Colonic mucosa (tissue), 4 donors: ENCODE measurements at regions not wholly inside any gene's neighbourhood (a gene's known extent, or its start where the extent isn't known, plus 50 kb on each side); places are given as distances from the start of the nearest gene placed in this dataset.
"Not testable (repeated sequence)": the region's sequence is repeated elsewhere in the genome, so short reads cannot be mapped to it uniquely, and the experiment has no call there.

Experiments
- DNase-seq: peaks from one replicate; pipeline ENCODE4 v3.0.0-alpha.2; 2020
- H3K27ac ChIP-seq: fragments of 200-600 bp; one replicate; pipeline ENCODE4 v1.8.0; 2021
- H3K27me3 ChIP-seq: fragments of 200-600 bp; one replicate; pipeline ENCODE4 v1.8.0; 2021
- H3K36me3 ChIP-seq: fragments of 200-600 bp; one replicate; pipeline ENCODE4 v1.8.0; 2021
- H3K4me1 ChIP-seq: fragments of 200-600 bp; one replicate; pipeline ENCODE4 v1.8.0; 2021; ENCODE audit warnings: mild to moderate bottlenecking
- H3K4me3 ChIP-seq: fragments of 200-600 bp; one replicate; pipeline ENCODE4 v1.8.0; 2021
- H3K9ac ChIP-seq, 2 donors: one replicate each; pipeline ENCODE4 v1.7.0; 2013; ENCODE audit warnings: control low read depth in 2 of 2, low read depth in 2 of 2, low read length in 2 of 2
- H3K9me3 ChIP-seq: fragments of 200-600 bp; one replicate; pipeline ENCODE4 v1.8.0; 2021
- CTCF ChIP-seq: fragments of 200-600 bp; IDR thresholded peaks from one replicate; pipeline ENCODE4 v1.8.0; 2022; ENCODE audit warnings: antibody characterized with exemption, mild to moderate bottlenecking
- intact Hi-C: fragments of 100-400 bp; cut with DNase I; formaldehyde crosslinking; loops from one replicate; pipeline ENCODE4 v1.14.1; 2022
- donor health status: healthy.
- donor health status: DM: no; HTN: no; CAD: no.
- donor health status: DM: no; HTN: no; CAD: no.

DNA sequence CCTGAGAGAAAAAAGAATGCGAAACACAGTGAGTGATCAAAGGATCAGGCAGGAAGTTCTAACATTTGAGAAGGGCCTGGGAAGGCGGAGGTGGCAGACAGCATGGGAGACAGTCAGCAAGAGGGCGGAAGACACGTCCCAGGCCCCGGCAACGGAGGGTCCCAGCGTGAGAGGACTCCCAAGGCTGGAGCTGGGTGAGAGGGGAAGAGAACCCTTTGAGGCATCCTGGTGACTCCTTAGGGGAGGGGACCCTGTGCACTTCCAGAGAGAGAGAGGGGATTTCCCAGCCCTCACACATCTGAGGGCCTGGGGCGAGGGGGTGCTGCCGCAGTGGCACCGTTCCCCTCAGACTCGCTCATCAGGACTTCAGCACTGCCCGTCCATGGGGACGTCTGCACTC lies 133.4 kb downstream of the RTP5 start:
- Histone ChIP-seq H3K4me3 (no peak overlapping the region), H3K36me3 (no peaks in the 10 kb centered on the region), H3K9ac (no peak overlapping the region), H3K27me3 (no peaks in the 10 kb centered on the region), H3K9me3 (no peaks in the 10 kb centered on the region), H3K4me1 (no peaks in the 10 kb centered on the region), H3K27ac (no peak overlapping the region)
- no peak for TF ChIP-seq CTCF
- no peak for DNase-seq
- intact Hi-C loops, result no loop called here

DNA sequence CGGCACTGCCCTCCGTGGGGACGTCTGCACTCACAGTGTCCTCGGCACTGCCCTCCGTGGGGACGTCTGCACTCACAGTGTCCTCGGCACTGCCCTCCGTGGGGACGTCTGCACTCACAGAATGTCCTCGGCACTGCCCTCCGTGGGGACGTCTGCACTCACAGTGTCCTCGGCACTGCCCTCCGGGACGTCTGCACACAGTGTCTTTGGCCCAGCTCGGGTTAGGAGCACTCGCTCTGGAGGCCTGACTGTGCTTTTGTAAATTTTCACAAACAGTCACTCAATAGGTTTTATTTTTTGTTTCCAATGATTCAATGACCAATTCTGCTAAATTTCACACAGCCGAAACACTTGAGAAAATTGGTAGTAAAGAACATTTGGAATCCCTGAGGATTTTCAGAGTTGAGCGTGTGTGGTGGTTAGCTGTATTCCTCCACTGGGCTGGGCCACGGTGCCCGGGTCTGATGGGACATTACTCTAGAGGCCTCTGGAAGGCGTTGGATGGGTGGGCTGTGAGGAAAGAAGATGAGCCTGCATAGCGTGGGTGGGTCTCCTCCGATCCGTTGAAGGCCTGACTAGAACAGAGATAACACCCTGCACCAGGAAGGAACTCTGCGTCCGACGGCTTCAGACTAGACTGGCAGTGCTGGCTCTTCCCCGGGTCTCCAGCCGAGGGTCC lies 134.8 kb downstream of the RTP5 start:
- H3K9me3 ChIP-seq, result no peaks in the 10 kb centered on the region
- no peaks in the 10 kb centered on the region for H3K36me3 ChIP-seq
- no peak overlapping the region for H3K27ac ChIP-seq
- H3K4me1 ChIP-seq, result no peaks in the 10 kb centered on the region
- H3K4me3 ChIP-seq, result no peak overlapping the region
- intact Hi-C loops, result no loop called here
- no peak for TF ChIP-seq CTCF
- H3K27me3 ChIP-seq, result no peaks in the 10 kb centered on the region
- no peak overlapping the region for H3K9ac ChIP-seq
- DNase-seq, result no peak

- DNase-seq, result no peak
- Histone ChIP-seq H3K27me3 (no peaks in the 10 kb centered on the region), H3K36me3 (no peaks in the 10 kb centered on the region), H3K9ac (no peak overlapping the region), H3K4me3 (no peak overlapping the region), H3K4me1 (no peaks in the 10 kb centered on the region), H3K9me3 (no peaks in the 10 kb centered on the region), H3K27ac (no peak overlapping the region)
- no peak for TF ChIP-seq CTCF
- intact Hi-C loops, result no loop called here
Measured at GRCh38 chr2:242004902-242005230, 135.3 kb downstream of the RTP5 start.

DNA sequence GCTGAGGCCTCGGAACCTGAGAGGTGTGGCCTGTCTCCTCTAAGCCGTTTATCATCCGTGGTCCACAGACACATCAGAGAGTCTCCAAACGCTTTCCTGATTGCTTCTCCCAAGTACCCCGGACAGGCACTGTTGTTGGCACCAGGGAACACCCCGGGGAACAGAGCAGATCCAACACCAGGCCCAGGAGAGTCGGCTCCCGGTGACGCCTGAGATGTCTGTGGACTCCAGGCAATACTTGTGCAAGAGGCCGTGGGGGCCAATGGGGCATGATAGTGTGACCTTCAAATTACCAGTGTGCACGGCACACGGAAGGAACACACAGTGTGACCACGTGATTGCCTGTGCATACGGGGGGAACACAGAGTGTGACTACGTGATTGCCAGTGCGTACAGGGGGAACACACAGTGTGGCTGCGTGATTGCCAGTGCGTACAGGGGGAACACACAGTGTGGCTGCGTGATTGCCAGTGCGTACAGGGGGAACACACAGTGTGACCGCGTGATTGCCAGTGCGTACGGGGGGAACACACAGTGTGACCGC lies 136.6 kb downstream of the RTP5 start:
- H3K27ac ChIP-seq, DNase-seq, H3K4me1 ChIP-seq, H3K9ac ChIP-seq, H3K9me3 ChIP-seq, intact Hi-C loops, H3K27me3 ChIP-seq, H3K36me3 ChIP-seq, H3K4me3 ChIP-seq: not testable (repeated sequence)

- intact Hi-C loops, H3K4me3 ChIP-seq, H3K27me3 ChIP-seq, H3K9me3 ChIP-seq, H3K36me3 ChIP-seq, DNase-seq, H3K4me1 ChIP-seq, H3K9ac ChIP-seq, H3K27ac ChIP-seq: not testable (repeated sequence)
Measured at GRCh38 chr2:242008908-242009307, 139.4 kb downstream of the RTP5 start.

DNA sequence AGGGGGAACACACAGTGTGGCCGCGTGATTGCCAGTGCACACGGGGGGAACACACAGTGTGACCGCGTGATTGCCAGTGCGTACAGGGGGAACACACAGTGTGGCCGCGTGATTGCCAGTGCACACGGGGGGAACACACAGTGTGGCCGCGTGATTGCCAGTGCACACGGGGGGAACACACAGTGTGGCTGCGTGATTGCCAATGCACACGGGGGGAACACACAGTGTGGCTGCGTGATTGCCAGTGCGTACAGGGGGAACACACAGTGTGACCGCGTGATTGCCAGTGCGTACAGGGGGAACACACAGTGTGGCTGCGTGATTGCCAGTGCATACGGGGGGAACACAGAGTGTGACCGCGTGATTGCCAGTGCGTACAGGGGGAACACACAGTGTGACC lies 140.3 kb downstream of the RTP5 start:
- H3K4me3 ChIP-seq, H3K27ac ChIP-seq, intact Hi-C loops, H3K9ac ChIP-seq, DNase-seq, H3K27me3 ChIP-seq, H3K9me3 ChIP-seq, H3K36me3 ChIP-seq, H3K4me1 ChIP-seq: not testable (repeated sequence)

DNA sequence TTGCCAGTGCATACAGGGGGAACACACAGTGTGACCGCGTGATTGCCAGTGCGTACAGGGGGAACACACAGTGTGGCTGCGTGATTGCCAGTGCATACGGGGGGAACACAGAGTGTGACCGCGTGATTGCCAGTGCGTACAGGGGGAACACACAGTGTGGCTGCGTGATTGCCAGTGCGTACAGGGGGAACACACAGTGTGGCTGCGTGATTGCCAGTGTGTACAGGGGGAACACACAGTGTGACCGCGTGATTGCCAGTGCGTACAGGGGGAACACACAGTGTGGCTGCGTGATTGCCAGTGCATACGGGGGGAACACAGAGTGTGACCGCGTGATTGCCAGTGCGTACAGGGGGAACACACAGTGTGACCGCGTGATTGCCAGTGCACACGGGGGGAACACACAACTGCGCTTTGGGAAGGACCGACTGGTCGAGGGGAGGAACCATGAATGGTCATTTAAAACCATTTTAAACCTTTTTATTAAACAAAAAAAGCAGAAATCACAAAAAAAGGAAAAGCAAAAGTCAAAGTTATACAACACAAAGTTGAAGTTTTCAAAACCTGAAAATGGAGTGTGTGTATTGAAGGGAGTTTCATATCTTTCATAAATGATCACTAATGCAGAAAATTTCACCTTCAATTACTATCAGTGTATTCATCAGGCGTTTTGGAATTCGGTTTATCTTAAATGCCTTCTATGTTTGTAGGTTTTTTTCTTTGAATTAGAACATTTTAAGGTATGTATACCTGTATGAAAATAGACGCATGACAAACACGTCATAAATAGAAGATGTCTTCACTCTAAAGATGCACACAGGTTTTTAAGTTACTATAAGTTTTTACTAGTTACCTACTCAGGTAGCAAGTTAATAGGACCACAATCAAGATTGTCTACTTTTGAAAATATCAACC lies 141.0 kb downstream of the RTP5 start:
- not testable (repeated sequence) for H3K4me1 ChIP-seq

More for the DNA sequence above, 141.0 kb downstream of the RTP5 start:
- H3K9me3 ChIP-seq, H3K27ac ChIP-seq, intact Hi-C loops, H3K27me3 ChIP-seq, H3K36me3 ChIP-seq, H3K4me3 ChIP-seq, H3K9ac ChIP-seq, DNase-seq: not testable (repeated sequence)
